Right atrium auricular region (tissue), 2 donors: ENCODE measurements at regions not wholly inside any gene's neighbourhood (a gene's known extent, or its start where the extent isn't known, plus 50 kb on each side); places are given as distances from the start of the nearest gene placed in this dataset.
"Not testable (repeated sequence)": the region's sequence is repeated elsewhere in the genome, so short reads cannot be mapped to it uniquely, and the experiment has no call there.

ENCODE experiments used
- DNase-seq: peaks from one replicate; pipeline ENCODE4 v3.0.0-alpha.2; 2019; ENCODE audit warnings: low spot score
- H3K27ac ChIP-seq, 2 donors: fragments of 200-600 bp; sonication (generic); 1 replicate in 1 of 2; 2 replicates in 1 of 2; pipeline ENCODE4 v1.5.1; 2016 to 2019
- H3K27me3 ChIP-seq, 2 donors: fragments of 200-600 bp; sonication (generic); one replicate each; pipeline versions ENCODE4 v1.5.1 to v1.6.0; 2017 to 2019
- H3K36me3 ChIP-seq: fragments of 200-600 bp; sonication (generic); one replicate; pipeline ENCODE4 v1.5.1; 2016
- H3K4me1 ChIP-seq, 2 donors: fragments of 200-600 bp; sonication (generic); one replicate each; pipeline versions ENCODE4 v1.5.1 to v1.6.0; 2017 to 2019
- H3K4me3 ChIP-seq, 2 donors: fragments of 200-600 bp; sonication (generic); 1 replicate in 1 of 2; 2 replicates in 1 of 2; pipeline ENCODE4 v1.5.1; 2017 to 2019; ENCODE audit warnings: mild to moderate bottlenecking in 1 of 2, moderate library complexity in 1 of 2
- H3K9me3 ChIP-seq, 2 donors: fragments of 200-600 bp; sonication (generic); one replicate each; pipeline ENCODE4 v1.5.1; 2019
- CTCF ChIP-seq, 2 donors: fragments of 200-600 bp; sonication (generic); IDR thresholded peaks; one replicate each; pipeline ENCODE4 v1.5.1; 2019; ENCODE audit warnings: antibody characterized with exemption in 2 of 2

- no peak for DNase-seq
- TF ChIP-seq CTCF (IDR thresholded peaks at IDR 0.05): no peak
- Histone ChIP-seq H3K4me3 (no peak overlapping the region), H3K27me3 (no peaks in the 10 kb centered on the region), H3K36me3 (no peaks in the 10 kb centered on the region), H3K4me1 (no peaks in the 10 kb centered on the region), H3K9me3 (no peaks in the 10 kb centered on the region), H3K27ac (no peak overlapping the region)
These were observed 104.0 kb downstream of the MTX3 start for GRCh38 chr5:79886925-79887655.

- no peak overlapping the region for H3K4me3 ChIP-seq
- TF ChIP-seq CTCF (IDR thresholded peaks at IDR 0.05): no peak
- DNase-seq: no peak
- no peaks in the 10 kb centered on the region for H3K36me3 ChIP-seq
- no peaks in the 10 kb centered on the region for H3K9me3 ChIP-seq
- H3K4me1 ChIP-seq: no peaks in the 10 kb centered on the region
- no peaks in the 10 kb centered on the region for H3K27me3 ChIP-seq
- no peak overlapping the region for H3K27ac ChIP-seq
These were observed 104.6 kb downstream of the MTX3 start for GRCh38 chr5:79886456-79886855.

- H3K4me3 ChIP-seq, H3K4me1 ChIP-seq, H3K27ac ChIP-seq, DNase-seq, H3K9me3 ChIP-seq, H3K27me3 ChIP-seq, H3K36me3 ChIP-seq: not testable (repeated sequence)
These were observed 111.2 kb downstream of the MTX3 start for GRCh38 chr5:79879880-79880279.

- H3K27ac ChIP-seq: no peak overlapping the region
- no peaks in the 10 kb centered on the region for H3K36me3 ChIP-seq
- no peaks in the 10 kb centered on the region for H3K9me3 ChIP-seq
- no peaks in the 10 kb centered on the region for H3K4me1 ChIP-seq
- no peak for DNase-seq
- no peak overlapping the region for H3K4me3 ChIP-seq
- H3K27me3 ChIP-seq: no peaks in the 10 kb centered on the region
- TF ChIP-seq CTCF (IDR thresholded peaks at IDR 0.05): peak in 1 of 2 donors; percentile 17
These were observed 112.2 kb downstream of the MTX3 start for GRCh38 chr5:79878721-79879336.

GRCh38 chr5:79878136-79878679 lies 112.9 kb downstream of the MTX3 start:
- Histone ChIP-seq H3K27me3 (no peaks in the 10 kb centered on the region), H3K4me1 (no peaks in the 10 kb centered on the region), H3K4me3 (no peak overlapping the region), H3K27ac (no peak overlapping the region), H3K9me3 (no peaks in the 10 kb centered on the region), H3K36me3 (no peaks in the 10 kb centered on the region)
- TF ChIP-seq CTCF (IDR thresholded peaks at IDR 0.05): no peak
- DNase-seq: no peak

- H3K4me1 ChIP-seq: peaks cover 0 to 5% of the 10 kb centered on the region in 2 donors
- no peaks in the 10 kb centered on the region for H3K9me3 ChIP-seq
- no peak for TF ChIP-seq CTCF (IDR thresholded peaks at IDR 0.05)
- no peaks in the 10 kb centered on the region for H3K27me3 ChIP-seq
- no peak overlapping the region for H3K4me3 ChIP-seq
- no peaks in the 10 kb centered on the region for H3K36me3 ChIP-seq
- no peak overlapping the region for H3K27ac ChIP-seq
- DNase-seq: no peak
These were observed 114.6 kb downstream of the MTX3 start for GRCh38 chr5:79876456-79876855.
